Neural crest cell (in vitro differentiated cells): ENCODE measurements at regions not wholly inside any gene's neighbourhood (a gene's known extent, or its start where the extent isn't known, plus 50 kb on each side); places are given as distances from the start of the nearest gene placed in this dataset.

Experiments used
- DNase-seq: peaks from one replicate; pipeline ENCODE4 v3.0.0; 2021; ENCODE audit warnings: low read depth, mixed read lengths, low spot score
- H3K27ac Mint-ChIP-seq: one replicate; pipeline ENCODE4 v1.8.0; 2021; ENCODE audit warnings: mild to moderate bottlenecking, mixed read lengths; ENCODE audit not compliant: unreplicated experiment
- H3K27me3 Mint-ChIP-seq: 2 replicates; pipeline ENCODE4 v1.8.0; 2021; ENCODE audit warnings: low read depth, mild to moderate bottlenecking, mixed read lengths
- H3K36me3 Mint-ChIP-seq: 2 replicates; pipeline ENCODE4 v1.8.0; 2021; ENCODE audit warnings: low read depth, mild to moderate bottlenecking, mixed read lengths
- H3K4me1 Mint-ChIP-seq: 2 replicates; pipeline ENCODE4 v1.8.0; 2021; ENCODE audit warnings: mixed read lengths
- H3K4me3 Mint-ChIP-seq: one replicate; pipeline ENCODE4 v1.8.0; 2021; ENCODE audit warnings: mild to moderate bottlenecking, mixed read lengths
- H3K9me3 Mint-ChIP-seq: 2 replicates; pipeline ENCODE4 v1.8.0; 2021; ENCODE audit warnings: mixed read lengths
- CTCF ChIP-seq: fragments of 200-600 bp; sonication (generic); conservative IDR thresholded peaks from 2 replicates; pipeline ENCODE4 v1.5.0; 2021; ENCODE audit warnings: antibody characterized with exemption, mild to moderate bottlenecking

- DNase-seq: no peak
- Mint-ChIP-seq H3K27me3 (no peaks in the 10 kb centered on the region), H3K9me3 (peaks cover 3% of the 10 kb centered on the region), H3K27ac (no peak overlapping the region), H3K4me1 (no peaks in the 10 kb centered on the region), H3K4me3 (no peak overlapping the region), H3K36me3 (no peaks in the 10 kb centered on the region)
- TF ChIP-seq CTCF: no peak
Measured at GRCh38 chr2:40719414-40719813, 267.5 kb upstream of the SLC8A1 start.

- no peak for DNase-seq
- Mint-ChIP-seq H3K36me3 (no peaks in the 10 kb centered on the region), H3K4me1 (no peaks in the 10 kb centered on the region), H3K9me3 (no peaks in the 10 kb centered on the region), H3K27me3 (no peaks in the 10 kb centered on the region), H3K27ac (no peak overlapping the region), H3K4me3 (no peak overlapping the region)
- no peak for TF ChIP-seq CTCF
Measured at GRCh38 chr2:40721595-40721994, 269.7 kb upstream of the SLC8A1 start.

GRCh38 chr2:40723194-40723593 lies 271.3 kb upstream of the SLC8A1 start:
- Mint-ChIP-seq H3K36me3 (no peaks in the 10 kb centered on the region), H3K9me3 (no peaks in the 10 kb centered on the region), H3K4me1 (no peaks in the 10 kb centered on the region), H3K4me3 (no peak overlapping the region), H3K27me3 (no peaks in the 10 kb centered on the region), H3K27ac (no peak overlapping the region)
- no peak for DNase-seq
- no peak for TF ChIP-seq CTCF

GRCh38 chr2:40725040-40725439 lies 273.1 kb upstream of the SLC8A1 start:
- no peaks in the 10 kb centered on the region for H3K4me1 Mint-ChIP-seq
- H3K36me3 Mint-ChIP-seq: no peaks in the 10 kb centered on the region
- no peaks in the 10 kb centered on the region for H3K9me3 Mint-ChIP-seq
- H3K27ac Mint-ChIP-seq: no peak overlapping the region
- DNase-seq: no peak
- no peak for TF ChIP-seq CTCF
- H3K27me3 Mint-ChIP-seq: no peaks in the 10 kb centered on the region
- no peak overlapping the region for H3K4me3 Mint-ChIP-seq

- Mint-ChIP-seq H3K27ac (no peak overlapping the region), H3K36me3 (no peaks in the 10 kb centered on the region), H3K4me3 (no peak overlapping the region), H3K9me3 (no peaks in the 10 kb centered on the region), H3K27me3 (no peaks in the 10 kb centered on the region), H3K4me1 (no peaks in the 10 kb centered on the region)
- no peak for DNase-seq
- TF ChIP-seq CTCF: no peak
Measured at GRCh38 chr2:40725950-40726349, 274.1 kb upstream of the SLC8A1 start.

- Mint-ChIP-seq H3K27ac (no peak overlapping the region), H3K4me3 (no peak overlapping the region), H3K27me3 (no peaks in the 10 kb centered on the region), H3K4me1 (no peaks in the 10 kb centered on the region), H3K9me3 (no peaks in the 10 kb centered on the region), H3K36me3 (no peaks in the 10 kb centered on the region)
- TF ChIP-seq CTCF: no peak
- DNase-seq: no peak
Measured at GRCh38 chr2:40734797-40735196, 282.9 kb upstream of the SLC8A1 start.
